Body of pancreas (tissue), 4 donors: ENCODE measurements at regions not wholly inside any gene's neighbourhood (a gene's known extent, or its start where the extent isn't known, plus 50 kb on each side); places are given as distances from the start of the nearest gene placed in this dataset.
"Not testable (repeated sequence)": the region's sequence is repeated elsewhere in the genome, so short reads cannot be mapped to it uniquely, and the experiment has no call there.

Experiments used
- POLR2A ChIP-seq, 3 donors: fragments of 450-650 bp; IDR thresholded peaks; one replicate each; pipeline ENCODE4 v1.6.1; 2016; ENCODE audit warnings: antibody characterized with exemption in 3 of 3, mild to moderate bottlenecking in 2 of 3
- TF ChIP-seq, protein P1 (sequence below), 7 experiments: fragments of 450-650 bp in 4 of 7; fragments of 200-600 bp in 3 of 7; sonication (generic) in 3 of 7; IDR thresholded peaks; one replicate each; pipeline ENCODE4 v1.5.1; 2016 to 2019; ENCODE audit warnings: antibody characterized with exemption in 7 of 7

DNA sequence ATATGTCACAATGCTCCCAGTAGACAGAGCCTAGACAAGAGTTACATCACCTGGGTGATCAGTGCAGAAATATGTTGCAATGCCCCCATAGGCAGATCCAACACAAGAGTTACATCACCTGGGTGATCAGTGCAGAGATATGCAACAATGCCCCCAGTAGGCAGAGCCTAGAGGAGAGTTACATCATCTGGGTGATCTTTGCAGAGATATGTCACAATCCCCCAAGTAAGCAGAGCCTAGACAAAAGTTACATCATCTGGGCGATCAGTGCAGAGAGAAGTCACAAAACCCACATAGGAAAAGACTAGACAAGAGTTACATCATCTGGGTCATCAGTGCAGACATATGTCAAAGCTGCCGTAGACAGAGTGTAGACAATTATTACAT is 138.2 kb upstream of the FRG2B start:
- TF ChIP-seq, protein P1, sequence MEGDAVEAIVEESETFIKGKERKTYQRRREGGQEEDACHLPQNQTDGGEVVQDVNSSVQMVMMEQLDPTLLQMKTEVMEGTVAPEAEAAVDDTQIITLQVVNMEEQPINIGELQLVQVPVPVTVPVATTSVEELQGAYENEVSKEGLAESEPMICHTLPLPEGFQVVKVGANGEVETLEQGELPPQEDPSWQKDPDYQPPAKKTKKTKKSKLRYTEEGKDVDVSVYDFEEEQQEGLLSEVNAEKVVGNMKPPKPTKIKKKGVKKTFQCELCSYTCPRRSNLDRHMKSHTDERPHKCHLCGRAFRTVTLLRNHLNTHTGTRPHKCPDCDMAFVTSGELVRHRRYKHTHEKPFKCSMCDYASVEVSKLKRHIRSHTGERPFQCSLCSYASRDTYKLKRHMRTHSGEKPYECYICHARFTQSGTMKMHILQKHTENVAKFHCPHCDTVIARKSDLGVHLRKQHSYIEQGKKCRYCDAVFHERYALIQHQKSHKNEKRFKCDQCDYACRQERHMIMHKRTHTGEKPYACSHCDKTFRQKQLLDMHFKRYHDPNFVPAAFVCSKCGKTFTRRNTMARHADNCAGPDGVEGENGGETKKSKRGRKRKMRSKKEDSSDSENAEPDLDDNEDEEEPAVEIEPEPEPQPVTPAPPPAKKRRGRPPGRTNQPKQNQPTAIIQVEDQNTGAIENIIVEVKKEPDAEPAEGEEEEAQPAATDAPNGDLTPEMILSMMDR (IDR thresholded peaks at IDR 0.05), result not testable (repeated sequence)
- not testable (repeated sequence) for TF ChIP-seq POLR2A (IDR thresholded peaks at IDR 0.05)
